ENCODE measurements at regions not wholly inside any gene's neighbourhood (a gene's known extent, or its start where the extent isn't known, plus 50 kb on each side); places are given as distances from the start of the nearest gene placed in this dataset.
"Not testable (repeated sequence)": the region's sequence is repeated elsewhere in the genome, so short reads cannot be mapped to it uniquely, and the experiment has no call there.

DNA sequence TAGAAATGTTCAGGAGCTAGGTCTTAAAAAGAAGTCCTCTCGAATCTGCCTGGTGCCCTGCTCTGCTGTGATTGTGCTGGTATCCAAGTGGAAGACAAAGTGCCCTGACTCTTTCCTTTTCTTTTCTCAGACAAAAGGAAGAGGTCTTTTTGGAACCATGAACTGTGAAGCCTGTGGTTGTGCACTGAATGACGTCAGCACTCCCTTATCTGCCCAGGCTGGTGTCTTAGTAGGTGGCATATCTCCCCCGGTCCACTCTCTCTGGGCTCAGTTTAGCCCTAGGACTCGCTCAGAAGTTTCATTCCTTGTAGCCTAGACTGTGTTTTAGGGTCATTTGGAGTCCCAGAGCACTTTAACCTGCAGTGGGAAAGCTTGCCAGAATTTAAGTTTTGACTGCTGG is 400.3 kb upstream of the CT83 start:
- DNase-seq, result no peak

GRCh38 chrX:116862340-116862739 is 399.6 kb upstream of the CT83 start:
- no peak for DNase-seq

- DNase-seq, result no peak
These were observed 378.5 kb upstream of the CT83 start for GRCh38 chrX:116841290-116841689.

- no peak for DNase-seq
These were observed 364.3 kb upstream of the CT83 start for GRCh38 chrX:116827063-116827462.

DNA sequence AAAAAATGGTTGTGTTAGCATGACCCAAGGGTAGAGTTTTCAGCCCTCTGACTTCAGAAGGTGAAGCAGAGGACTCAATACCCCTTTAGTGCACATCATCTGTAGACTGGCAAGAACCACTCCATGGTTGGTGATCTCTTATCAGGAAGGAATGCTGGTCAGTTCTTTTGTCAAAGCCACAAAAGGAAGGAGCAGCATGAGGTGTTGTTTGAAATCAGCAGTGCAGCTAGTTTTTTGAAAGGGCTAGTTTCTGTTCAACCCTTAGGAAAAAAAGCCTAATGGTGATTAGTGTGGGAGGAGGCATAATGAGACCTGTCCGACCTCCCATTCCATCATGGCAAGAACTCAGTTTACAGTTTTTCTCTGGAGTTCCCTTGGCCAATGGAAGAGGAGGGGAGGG is 362.0 kb upstream of the CT83 start:
- DNase-seq, result no peak

DNA sequence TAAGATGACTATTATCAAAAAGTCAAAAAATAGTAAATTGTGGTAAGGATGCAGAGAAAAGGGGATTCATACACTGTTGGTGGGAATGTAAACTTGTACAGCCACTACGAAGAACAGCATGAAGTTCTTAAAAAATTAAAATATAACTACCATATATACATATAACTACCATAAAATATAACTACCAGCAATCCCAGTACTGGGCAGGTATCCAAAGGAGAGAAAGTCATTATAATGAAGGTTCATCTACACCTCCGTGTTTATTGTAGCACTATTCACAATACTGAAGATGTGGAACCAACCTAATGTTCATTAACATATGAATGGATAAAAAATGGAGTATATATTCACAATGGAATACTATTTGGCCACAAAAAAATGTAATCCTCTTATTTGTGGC is 360.9 kb upstream of the CT83 start:
- DNase-seq, result no peak

DNA sequence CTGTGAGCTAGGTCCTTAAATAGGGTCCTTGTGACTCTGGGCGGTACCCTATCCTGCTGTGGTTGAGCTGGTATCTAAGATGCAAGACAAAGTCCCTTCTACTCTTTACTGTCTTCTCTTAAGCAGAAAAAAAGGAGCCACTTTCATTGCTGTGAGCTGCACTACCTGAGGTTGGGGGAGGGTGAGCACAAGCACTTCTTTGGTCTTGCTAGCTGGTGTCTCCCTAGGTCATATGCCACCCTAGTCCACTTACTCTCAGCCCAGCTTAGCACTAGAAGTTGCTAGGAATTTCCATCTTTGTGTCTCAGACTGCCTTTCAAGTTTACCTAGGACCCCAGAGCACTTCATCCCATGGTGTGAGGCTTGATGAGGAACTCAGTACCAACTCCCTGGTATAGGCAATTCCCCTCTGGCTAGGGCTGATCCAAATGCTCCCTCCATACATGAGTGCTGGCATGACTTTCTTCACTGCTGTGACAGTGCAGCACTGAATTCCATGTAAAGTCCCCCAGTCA is 343.6 kb upstream of the CT83 start:
- DNase-seq, result no peak

- DNase-seq, result no peak
These were observed 339.2 kb upstream of the CT83 start for GRCh38 chrX:116801943-116802342.

- no peak for DNase-seq
These were observed 319.1 kb upstream of the CT83 start for GRCh38 chrX:116781926-116782325.

GRCh38 chrX:116757491-116757890 is 294.7 kb upstream of the CT83 start:
- no peak for DNase-seq

DNA sequence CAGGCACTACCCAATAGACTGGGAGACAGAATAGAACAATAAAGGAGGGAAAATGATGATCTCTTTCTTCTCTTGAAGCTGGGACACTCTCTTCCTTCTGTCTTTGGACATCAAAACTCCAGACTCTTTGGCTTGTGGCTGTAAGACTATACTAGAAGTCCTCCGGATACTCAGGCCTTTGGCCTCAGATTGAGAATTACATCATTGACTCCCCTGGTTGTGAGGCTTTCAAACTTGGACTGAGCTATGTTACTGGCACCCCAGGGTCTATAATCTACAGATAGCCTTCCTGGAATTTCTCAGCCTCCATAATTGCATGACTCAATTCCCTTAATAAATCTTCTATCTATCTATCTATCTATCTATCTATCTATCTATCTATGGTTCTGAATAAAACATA is 294.2 kb upstream of the CT83 start:
- no peak for DNase-seq

GRCh38 chrX:116749943-116750342 is 287.2 kb upstream of the CT83 start:
- peak; percentile 0 for DNase-seq

DNA sequence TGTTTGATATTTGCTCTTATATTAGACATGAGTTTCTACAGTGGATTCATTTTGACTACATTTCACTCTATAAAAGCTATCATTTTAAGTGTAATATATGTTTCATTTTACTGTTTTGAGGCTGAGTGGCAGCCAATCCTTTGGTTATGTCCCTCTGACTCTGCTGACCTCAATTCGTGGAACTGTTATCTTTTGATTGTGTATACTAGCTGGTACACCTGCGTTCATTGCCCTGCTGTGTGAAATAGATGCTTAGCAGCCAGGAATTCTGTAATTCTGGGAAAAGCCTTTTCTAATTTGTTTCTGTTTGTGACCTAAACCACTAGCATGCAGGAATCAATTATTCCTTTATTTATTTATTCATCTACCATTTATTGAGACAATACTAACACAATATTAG is 269.4 kb upstream of the CT83 start:
- DNase-seq, result no peak

GRCh38 chrX:116726806-116727205 is 264.0 kb upstream of the CT83 start:
- no peak for DNase-seq

- no peak for DNase-seq
These were observed 231.3 kb upstream of the CT83 start for GRCh38 chrX:116694046-116694445.

GRCh38 chrX:116679544-116679943 is 216.8 kb upstream of the CT83 start:
- not testable (repeated sequence) for DNase-seq

DNA sequence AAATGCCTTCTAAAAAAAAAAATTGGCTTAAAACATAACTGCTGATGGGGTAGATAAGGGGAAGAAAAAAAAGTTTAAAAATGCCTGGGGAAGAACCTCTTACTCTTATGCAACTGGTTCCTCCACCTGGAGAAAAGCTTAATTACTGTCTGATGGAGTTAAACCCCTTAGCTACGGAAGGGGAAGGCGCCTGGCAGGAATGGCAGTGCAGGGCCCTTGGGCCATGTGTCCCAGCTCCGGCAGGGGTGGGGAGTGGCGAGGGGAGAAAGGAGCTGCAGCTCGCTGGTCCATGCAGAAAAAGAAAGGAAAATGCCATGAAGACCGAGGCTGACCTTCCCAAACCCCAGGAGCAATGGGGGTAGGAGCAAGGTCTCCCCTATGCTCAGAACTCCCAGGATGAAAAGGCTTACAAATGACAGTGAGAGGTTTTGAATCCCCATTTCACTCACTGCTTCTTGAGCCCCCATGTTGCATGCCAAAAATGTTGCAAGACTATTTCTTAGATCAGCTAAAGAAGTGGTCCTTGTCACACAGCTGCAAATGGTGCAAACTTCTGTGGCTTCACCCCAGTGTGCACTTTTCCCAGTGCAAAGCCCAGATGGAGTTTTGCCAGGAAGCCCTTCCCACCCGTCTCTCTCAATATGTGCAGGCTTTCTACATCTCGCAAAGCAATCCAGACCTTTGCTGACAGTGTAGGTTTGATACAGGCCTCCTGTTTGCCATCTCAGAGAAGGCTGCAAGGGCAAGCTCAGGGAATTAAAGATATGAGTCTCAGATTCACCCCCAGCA is 204.8 kb upstream of the CT83 start:
- no peak for DNase-seq

DNA sequence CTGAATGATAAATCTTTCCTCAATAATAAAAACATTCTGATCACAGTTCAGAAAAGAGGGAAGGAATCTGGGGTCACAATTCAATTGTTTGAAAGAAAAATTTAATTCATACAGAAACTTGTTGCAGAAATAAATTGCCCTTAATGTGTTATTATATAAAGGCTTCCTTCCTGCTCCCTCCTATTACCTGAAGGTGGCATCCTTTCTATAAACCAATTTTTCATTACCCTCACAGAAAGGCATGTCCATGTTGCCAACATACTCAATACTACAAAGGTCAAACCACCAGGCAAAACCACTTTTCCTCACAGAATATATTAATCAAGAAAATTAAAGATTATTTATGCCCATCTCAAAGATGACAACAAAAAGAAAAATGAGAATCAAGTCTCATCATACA is 194.3 kb upstream of the CT83 start:
- DNase-seq, result no peak

DNA sequence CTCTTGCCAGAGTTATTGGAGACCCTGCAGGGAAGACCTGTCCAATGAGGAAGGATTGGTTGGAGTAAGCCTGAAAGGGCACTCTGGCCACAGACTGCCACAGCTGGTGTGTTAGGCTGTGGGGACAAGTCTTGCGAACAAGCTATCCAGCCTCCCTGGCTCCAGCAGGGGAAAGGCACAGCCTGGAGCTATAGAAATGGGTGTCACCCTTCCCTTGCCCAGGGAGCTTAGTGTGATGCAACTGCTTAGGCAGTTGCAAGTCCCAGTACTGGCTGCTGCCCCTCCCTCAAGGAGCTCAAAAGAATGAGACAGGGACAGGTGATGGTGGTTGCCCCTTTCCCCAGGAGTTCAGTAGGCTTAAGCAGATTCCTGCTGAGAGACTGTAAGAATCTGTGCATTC is 165.7 kb upstream of the CT83 start:
- no peak for DNase-seq

DNA sequence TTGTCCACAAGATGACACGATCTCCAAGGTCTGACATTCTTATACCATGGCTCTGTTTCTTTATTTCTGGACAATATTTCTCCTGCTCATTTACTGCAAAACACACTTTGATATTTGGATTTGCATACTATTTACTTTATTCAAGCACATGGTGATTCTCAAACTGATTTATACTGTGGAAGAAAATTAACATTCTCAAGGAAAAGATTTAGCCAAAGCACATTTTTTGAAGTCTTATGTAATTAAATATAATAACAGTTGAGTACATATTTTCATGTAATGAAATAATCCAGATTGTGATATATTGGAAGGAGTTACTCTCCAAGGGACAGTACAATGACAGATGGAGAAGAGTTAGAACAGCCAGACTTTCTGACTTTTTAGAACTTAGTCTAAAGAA is 155.8 kb upstream of the CT83 start:
- no peak for DNase-seq

GRCh38 chrX:116607776-116608175 is 145.0 kb upstream of the CT83 start:
- no peak for DNase-seq

DNA sequence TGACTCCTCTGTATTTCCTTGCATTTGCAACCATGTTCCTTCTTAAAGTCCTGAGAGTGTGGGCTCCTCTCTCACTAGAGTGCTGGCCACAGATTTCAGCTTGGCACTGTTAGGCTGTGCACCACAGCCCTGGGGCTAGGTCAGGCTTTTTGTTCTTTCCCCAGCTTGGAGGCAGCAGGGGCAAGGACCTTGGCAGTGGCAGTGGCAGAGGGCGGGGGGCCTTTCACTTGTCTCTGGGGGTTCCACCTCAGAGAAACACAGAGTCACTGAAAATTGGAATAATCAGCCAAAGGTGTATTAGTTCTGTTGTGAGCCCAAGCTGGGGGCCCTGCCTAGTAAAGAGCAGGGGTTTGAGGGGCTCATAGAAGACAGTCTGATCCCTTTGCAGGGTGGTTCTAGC is 142.8 kb upstream of the CT83 start:
- no peak for DNase-seq

DNA sequence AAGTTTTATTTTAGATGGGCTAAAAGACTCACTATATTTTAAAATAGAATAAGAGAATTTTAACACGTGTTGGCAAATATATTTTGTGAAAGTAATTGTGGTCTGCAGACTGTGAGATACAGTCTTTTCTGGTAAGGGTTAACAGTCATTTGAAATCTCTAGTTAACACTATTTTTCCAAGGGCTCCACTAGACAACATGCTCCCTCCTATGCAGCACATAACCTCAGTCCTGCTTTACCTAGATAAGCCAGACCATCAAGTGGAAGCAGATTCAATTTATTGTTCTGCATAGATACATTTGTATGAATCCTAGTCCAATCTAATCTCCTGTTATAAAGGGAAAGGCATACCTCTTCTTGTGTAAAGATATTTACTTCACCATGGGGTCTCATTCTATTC is 133.2 kb upstream of the CT83 start:
- no peak for DNase-seq

All from NCI-H1105 (cell line).